ENCODE measurements at regions not wholly inside any gene's neighbourhood (a gene's known extent, or its start where the extent isn't known, plus 50 kb on each side); places are given as distances from the start of the nearest gene placed in this dataset.

DNA sequence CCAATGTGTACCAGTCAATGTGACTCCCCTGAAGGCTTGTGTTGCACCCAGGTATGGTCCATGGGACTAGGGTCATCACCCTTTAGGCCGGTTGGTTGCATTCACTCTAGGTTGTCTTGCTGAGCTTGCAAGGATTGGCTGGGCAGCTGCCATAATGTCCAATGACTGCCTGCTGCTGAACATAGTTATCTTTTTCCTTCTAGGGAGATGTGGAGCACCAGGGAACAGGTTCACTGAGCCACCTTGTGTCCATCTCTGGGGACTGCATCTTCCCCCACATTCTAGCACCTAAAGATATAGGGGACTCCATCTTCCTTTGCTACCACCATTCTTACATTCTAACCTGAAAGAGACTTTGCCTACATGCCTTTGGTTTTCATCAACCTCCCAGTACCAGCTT is 580.4 kb upstream of the TBL1XR1 start:
- no peak overlapping the region for H3K27ac ChIP-seq
- intact Hi-C loops (cut with DNase I): loop anchor here in 7 of 10 donors (5.0 to 10.0 kb wide), 8 partner anchors 55 to 733 kb away; partner anchors contain the start of gene TBL1XR1 (in 1 of the 7)
- ATAC-seq: peak in 2 of 4 donors; percentile 26 to 47
- no peak overlapping the region for H3K4me3 ChIP-seq
- TF ChIP-seq, protein P1, sequence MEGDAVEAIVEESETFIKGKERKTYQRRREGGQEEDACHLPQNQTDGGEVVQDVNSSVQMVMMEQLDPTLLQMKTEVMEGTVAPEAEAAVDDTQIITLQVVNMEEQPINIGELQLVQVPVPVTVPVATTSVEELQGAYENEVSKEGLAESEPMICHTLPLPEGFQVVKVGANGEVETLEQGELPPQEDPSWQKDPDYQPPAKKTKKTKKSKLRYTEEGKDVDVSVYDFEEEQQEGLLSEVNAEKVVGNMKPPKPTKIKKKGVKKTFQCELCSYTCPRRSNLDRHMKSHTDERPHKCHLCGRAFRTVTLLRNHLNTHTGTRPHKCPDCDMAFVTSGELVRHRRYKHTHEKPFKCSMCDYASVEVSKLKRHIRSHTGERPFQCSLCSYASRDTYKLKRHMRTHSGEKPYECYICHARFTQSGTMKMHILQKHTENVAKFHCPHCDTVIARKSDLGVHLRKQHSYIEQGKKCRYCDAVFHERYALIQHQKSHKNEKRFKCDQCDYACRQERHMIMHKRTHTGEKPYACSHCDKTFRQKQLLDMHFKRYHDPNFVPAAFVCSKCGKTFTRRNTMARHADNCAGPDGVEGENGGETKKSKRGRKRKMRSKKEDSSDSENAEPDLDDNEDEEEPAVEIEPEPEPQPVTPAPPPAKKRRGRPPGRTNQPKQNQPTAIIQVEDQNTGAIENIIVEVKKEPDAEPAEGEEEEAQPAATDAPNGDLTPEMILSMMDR (IDR thresholded peaks at IDR 0.05): peak; percentile 37 to 65 (median 54)
- no peak for TF ChIP-seq POLR2A (IDR thresholded peaks at IDR 0.05)
- peak in 4 of 5 donors; percentile 25 to 52 (median 36) for DNase-seq
- H3K27me3 ChIP-seq: no peaks in the 10 kb centered on the region
- WGBS, 4 donors: 91 to 100% (median 97%) methylated on average over 1 of the region's 1 CpG
- peaks cover 0 to 67% (median 29%) of the 10 kb centered on the region in 12 donors for H3K4me1 ChIP-seq
- H3K9me3 ChIP-seq: peaks cover 0 to 5% (median 0%) of the 10 kb centered on the region in 12 donors
- H3K36me3 ChIP-seq: no peaks in the 10 kb centered on the region

- peak overlapping the region in 1 of 12 donors; percentile 59 for H3K27ac ChIP-seq
- DNase-seq (no peak), ATAC-seq (no peak)
- TF ChIP-seq, protein P1 (IDR thresholded peaks at IDR 0.05): no peak
- no peak for TF ChIP-seq POLR2A (IDR thresholded peaks at IDR 0.05)
- no peaks in the 10 kb centered on the region for H3K36me3 ChIP-seq
- H3K4me3 ChIP-seq: no peak overlapping the region
- peaks cover 0 to 62% (median 25%) of the 10 kb centered on the region in 12 donors for H3K4me1 ChIP-seq
- intact Hi-C loops (cut with DNase I): loop anchor here in 7 of 10 donors (5.0 to 10.0 kb wide), 8 partner anchors 56 to 734 kb away; partner anchors contain the start of gene TBL1XR1 (in 1 of the 7)
- H3K9me3 ChIP-seq: peaks cover 0 to 5% (median 0%) of the 10 kb centered on the region in 12 donors
- WGBS, 4 donors: 39 to 68% (median 60%) methylated on average over 1 of the region's 1 CpG
- no peaks in the 10 kb centered on the region for H3K27me3 ChIP-seq
Measured at GRCh38 chr3:177778633-177779032, 581.4 kb upstream of the TBL1XR1 start.

DNA sequence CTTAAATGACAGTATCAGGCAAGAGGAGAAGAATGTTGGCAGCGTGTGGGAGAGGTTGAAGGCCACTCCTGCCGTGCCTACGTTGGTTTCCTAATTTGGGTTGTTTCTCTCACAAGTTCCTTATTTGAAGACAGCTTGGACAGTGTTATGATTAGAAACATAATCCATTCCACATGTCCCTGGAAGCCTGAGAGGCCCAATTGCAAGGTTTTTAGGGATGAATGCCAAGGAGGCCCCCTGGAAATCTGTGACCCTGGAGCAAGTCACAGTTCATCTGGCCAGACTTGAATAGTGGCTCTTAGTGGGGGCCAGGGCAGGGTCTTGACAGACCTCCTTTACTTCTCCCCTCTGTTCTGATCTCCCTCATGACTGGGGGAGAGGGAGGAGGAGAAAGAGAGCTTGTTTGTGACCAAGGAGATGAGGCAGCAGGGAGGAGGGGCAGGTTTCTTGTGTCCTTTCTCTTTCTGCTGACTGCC is 584.4 kb upstream of the TBL1XR1 start:
- peaks cover 0 to 58% (median 20%) of the 10 kb centered on the region in 12 donors for H3K4me1 ChIP-seq
- H3K27ac ChIP-seq: peak overlapping the region; percentile 70 to 96 (median 84)
- WGBS, 4 donors: 14 to 42% (median 25%) methylated on average over 3 of the region's 3 CpGs
- DNase-seq: peak; percentile 49 to 84 (median 73)
- peak; percentile 92 to 96 (median 92) for ATAC-seq
- peaks cover 0 to 5% (median 0%) of the 10 kb centered on the region in 12 donors for H3K9me3 ChIP-seq
- intact Hi-C loops (cut with DNase I): loop anchor here in 3 of 10 donors (2.0 to 10.0 kb wide), 4 partner anchors 539 to 603 kb away; partner anchors contain the start of gene TBL1XR1 (in 2 of the 3)
- no peaks in the 10 kb centered on the region for H3K36me3 ChIP-seq
- no peak overlapping the region for H3K4me3 ChIP-seq
- no peaks in the 10 kb centered on the region for H3K27me3 ChIP-seq
- TF ChIP-seq, protein P1 (IDR thresholded peaks at IDR 0.05): no peak
- no peak for TF ChIP-seq POLR2A (IDR thresholded peaks at IDR 0.05)

DNA sequence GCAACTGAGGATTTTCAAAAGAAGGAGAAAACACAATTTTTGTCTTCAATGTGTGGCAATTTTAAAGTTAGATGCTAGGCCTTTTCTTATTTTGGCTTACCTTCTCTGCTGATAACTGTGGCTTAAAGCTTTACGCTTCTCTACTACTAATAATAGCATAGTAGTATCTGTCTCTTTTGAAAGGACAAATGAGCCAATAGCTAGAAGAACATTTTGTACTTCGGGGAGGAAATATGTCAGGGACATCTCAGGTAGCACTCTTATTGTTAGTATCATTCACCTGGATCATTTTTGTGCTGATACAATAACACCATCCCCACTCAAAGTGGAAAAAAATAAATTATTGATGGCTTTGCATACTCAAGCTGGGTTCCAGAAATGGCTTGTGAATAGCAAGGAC is 586.1 kb upstream of the TBL1XR1 start:
- 55 to 71% (median 63%) methylated on average over 2 of the region's 2 CpGs for WGBS, 4 donors
- intact Hi-C loops (cut with DNase I): loop anchor here in 3 of 10 donors (2.0 to 10.0 kb wide), 4 partner anchors 537 to 601 kb away; partner anchors contain the start of gene TBL1XR1 (in 2 of the 3)
- DNase-seq: no peak
- TF ChIP-seq POLR2A (IDR thresholded peaks at IDR 0.05): no peak
- TF ChIP-seq, protein P1 (IDR thresholded peaks at IDR 0.05): no peak
- Histone ChIP-seq H3K4me1 (peaks cover 0 to 47% (median 20%) of the 10 kb centered on the region in 12 donors), H3K27ac (peak overlapping the region in 11 of 12 donors; percentile 18 to 96 (median 84)), H3K9me3 (peaks cover 0 to 2% (median 0%) of the 10 kb centered on the region in 12 donors), H3K4me3 (no peak overlapping the region), H3K27me3 (no peaks in the 10 kb centered on the region), H3K36me3 (no peaks in the 10 kb centered on the region)
- peak; percentile 35 to 80 (median 50) for ATAC-seq

All from heart left ventricle (tissue), 16 donors.